Kidney tubule cell (primary cell): ENCODE measurements at regions not wholly inside any gene's neighbourhood (a gene's known extent, or its start where the extent isn't known, plus 50 kb on each side); places are given as distances from the start of the nearest gene placed in this dataset.

Experiments used
- DNase-seq: peaks from one replicate; pipeline ENCODE4 v3.0.0-alpha.2; 2018; ENCODE audit warnings: low spot score

DNA sequence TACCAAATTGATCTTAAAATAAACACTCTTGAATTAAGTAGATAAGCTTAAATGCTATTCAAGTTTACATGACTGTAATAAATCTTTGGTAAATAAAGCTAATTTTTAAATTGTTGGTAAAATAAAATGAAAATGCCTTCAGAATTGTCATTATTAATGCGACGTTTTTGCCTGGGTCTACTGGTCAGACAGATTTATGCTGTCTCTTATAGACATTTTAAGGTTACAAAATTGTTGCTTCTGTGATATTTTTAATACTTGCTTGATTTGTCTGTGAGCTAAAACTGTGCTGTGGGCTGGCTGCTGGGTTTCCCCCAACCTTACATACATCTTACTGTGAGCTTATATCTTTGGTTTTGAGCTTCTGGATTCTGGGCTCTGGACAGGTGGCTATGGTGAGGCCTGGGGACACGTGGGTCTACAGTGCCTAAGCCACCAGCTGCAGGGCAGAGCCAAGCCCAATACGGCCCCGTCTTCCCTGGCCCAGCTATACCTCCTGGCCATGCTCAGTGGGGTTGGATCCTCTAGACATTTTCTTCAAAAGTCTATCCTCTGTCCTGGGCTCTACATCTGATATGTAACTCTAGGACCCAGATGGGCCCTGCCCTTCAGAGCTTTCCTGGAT is 81.4 kb downstream of the ETS2 start:
- no peak for DNase-seq

DNA sequence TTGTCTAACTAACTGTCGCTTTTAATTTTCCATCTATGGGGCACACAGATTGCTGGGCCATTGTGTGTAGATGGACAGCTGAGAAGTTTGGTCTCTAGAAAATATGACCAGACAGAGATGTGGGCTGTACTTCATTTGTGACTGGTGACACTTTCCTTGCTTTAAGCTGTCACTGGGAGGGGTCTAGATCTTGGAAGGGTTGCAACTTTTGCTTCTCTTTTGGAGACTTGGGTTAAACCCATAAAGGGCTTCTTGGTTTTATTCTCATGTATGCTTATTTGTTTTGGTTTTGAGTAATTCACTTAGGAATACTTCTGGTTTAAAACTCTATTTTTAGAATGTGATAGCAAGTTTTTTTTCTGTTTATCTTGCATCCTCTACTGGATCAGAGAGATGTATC is 80.2 kb downstream of the ETS2 start:
- no peak for DNase-seq

DNA sequence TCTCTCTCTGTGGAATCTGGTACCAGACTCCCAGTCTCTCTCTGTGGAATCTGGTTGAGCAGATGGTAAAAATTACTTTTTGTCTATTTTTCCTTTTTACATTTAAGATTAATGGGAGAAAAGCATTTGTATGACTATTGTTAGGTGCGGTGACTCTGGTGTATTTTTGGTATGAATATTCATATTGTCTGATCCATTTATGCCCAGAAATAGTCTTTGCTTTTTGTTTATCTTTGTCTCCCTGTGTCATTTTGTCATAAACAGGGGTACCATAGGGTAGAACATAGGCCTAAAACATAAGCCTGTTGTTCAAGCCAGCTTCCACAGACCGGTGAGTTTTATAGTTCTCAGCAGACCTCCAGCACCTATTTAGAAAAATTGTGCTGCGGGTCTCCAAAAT is 78.7 kb downstream of the ETS2 start:
- no peak for DNase-seq

DNA sequence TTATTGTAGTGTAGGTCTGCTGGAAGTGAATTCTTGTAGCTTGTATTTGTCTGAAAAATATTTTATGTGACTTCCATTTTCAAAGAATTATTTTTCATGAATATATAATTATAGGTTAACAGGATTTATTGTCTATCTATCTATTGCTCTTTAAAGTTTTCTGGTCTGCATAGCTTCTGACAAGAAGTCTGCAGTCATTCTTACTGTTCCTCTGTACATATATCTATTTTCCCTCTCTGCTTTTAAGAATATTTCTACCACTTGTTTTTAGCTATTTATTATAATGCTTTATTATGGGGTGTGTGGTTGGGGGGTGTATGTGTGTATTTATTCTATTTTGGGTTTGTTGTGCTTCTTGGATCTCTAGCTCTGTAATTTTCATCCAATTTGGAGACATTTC is 77.4 kb downstream of the ETS2 start:
- DNase-seq, result no peak

DNA sequence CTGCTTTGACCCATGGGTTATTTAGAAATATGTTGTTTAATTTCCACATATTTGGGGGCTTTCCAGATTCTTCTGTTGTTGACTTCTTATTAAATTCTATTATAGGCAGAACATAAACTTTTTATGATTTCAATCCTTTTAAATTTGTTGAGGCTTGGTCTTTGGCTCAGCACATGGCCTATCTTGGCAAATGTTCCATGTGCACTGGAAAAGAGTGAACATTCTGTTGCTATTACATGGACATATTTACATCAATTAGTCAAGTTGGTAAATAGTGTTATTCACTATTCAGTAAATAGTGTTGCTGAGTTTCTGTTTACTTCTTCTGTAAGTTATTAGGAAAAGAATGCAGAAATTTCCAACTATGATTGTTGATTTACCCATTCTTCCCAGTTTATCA is 75.4 kb downstream of the ETS2 start:
- DNase-seq, result no peak

DNA sequence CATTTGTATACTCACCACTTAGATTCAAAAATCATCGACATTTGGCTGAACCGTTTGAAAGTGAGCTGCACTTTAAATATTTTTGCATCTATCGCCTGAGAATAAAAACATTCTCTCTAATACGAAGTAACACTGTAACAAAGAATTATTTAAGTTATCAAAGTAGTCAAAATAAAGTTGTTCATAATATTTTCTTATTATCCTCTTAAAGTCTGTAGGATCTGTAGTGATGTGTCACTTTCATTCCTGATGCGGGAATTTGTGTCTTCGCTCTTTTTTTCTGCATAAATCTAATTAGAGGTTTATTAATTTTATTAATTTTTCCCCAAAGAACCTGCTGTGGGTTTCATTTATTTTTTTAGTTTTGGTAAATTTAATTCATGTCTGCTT is 74.8 kb downstream of the ETS2 start:
- DNase-seq, result no peak

DNA sequence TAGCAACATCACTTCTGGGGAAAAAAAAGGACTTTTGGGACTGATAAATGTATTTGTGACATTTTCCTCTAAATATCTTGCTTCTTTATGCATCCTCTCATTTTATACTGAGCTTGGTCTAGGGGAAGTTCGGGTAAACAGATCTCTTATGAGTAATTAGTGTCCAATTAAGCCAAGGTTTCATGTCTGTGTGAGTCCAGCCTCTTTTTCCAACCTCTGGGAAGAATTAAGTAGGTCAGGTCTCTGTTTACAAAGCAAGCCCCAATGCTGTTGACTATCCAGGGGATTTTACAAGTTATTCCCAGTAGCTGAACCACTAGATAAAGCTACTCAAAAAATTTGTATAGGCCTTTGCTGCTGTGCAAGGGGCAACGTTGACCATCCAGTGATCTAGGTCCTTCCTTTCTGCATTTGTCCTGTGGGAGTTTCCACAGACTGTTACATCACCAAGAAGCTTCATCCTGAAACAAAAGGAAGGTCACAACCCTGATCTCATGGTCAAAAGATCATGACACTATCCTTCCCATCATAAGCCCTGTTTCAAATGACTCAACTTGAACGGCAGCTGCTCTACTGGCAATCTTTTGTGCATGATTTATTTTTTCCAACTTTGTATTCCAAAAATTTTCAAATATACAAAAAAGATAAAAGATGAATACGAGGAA is 74.3 kb downstream of the ETS2 start:
- no peak for DNase-seq

DNA sequence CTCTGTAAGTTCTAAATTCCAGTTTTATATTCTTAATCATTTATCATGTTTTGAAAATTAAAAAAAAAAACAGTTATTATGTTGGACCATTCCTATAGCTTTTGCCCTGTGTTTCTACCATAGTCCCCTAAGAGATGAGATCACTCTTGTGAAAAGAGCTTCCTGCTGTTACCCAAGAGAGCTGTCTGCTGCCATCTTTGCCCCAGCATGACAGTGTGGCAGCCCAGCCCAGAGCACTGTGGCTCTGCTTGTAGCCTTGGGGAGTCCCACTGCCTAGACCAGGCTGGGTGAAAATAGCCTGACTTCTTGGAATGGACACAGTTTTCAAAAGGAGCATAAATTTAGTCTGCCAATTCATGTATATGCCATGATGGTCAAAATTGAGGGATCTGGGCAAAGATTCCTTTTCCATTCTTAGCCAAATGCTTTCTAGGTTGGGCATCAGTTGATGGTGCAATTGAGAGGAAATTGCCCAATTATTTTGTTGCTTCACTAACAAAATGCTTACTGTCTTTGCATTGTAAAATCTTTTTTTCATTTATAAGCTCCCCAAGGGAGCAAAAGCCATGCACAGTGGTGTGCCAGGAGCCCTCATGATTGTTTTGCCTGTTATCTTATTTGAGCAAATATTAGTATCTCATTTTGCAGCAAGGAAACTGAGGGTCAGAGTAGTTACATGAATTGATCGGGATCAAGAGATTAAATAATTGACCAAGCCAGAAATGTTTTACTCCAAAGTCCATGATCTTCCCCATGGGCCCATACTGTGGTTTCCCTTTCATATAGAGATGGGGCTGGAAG is 72.8 kb downstream of the ETS2 start:
- DNase-seq, result no peak

DNA sequence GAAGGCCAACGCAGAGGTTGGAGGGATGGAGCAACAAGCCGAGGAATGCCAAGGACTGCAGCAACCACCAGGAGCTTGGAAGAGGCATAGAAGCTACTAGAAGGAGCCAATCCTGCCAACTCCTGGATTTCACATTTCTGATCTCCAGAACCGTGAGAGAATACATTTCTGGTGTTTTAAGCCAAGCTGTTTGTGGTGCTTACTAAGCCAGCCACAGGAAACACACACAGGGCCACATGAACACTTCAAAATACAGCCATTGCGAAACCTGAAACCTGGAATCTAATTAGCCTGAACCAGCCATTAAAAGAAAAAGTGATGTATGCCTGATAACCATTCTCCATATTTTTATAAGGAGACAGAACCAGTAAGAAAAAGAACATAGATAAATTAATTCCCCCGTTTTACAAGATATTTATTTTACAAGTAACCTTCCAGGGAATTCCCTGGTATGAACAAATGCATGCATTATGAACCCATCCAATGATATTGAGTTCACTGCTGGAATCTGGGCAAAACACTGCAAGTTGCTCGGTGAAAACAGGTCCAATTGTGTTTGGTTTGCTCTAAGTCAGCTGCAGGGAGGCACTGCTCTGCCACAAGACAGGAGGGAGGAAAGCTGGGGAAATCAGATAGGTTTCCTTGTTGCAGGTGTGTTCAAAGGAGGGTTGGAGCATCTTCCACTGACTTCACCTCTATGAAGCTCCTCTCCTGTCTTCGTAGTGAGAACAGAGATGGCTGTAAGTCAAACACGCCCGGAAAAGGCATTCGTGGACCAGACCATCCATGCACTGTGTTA is 70.2 kb downstream of the ETS2 start:
- no peak for DNase-seq
